ENCODE measurements at regions not wholly inside any gene's neighbourhood (a gene's known extent, or its start where the extent isn't known, plus 50 kb on each side); places are given as distances from the start of the nearest gene placed in this dataset.

- DNase-seq (ENCODE audit: low spot score): no peak
These were observed 260.8 kb upstream of the FAM98A start for GRCh38 chr2:33859811-33860461.

DNA sequence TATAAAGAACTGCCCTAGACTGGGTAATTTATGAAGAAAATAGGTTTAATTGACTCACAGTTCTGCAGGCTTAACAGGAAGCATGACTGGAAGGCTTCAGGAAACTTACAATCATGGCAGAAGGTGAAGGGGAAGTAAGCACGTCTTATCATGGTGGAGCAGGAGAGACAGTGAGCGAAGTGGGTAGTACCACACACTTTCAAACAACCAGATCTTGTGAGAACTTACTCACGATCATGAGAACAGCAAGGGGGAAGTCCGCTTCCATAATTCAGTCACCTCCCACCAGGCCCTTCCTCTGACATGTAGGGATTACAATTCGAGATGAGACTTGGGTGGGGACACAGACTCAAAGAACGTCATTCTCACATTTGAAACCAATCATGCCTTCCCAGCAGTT lies 260.1 kb upstream of the FAM98A start:
- no peak for DNase-seq (ENCODE audit: low spot score)

DNA sequence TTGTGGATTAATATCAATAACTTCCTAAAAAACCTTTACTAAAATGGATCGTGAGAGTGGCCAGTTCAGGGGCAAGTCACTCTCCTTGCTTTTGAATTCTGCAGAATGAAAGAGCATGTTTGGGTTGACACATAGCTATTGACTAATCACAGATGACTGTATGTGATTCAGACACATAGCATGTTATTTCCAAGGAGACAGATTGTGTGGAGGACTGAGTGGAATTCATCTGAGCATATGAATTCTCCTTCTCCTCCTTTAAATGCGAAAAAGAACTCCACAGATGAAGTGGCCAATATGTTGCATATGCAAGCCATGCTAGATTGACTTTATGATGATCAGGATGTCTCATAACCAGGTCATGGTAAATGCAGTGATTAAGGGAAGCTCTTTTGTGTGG lies 249.4 kb upstream of the FAM98A start:
- no peak for DNase-seq (ENCODE audit: low spot score)

- no peak for DNase-seq (ENCODE audit: low spot score)
These were observed 240.7 kb upstream of the FAM98A start for GRCh38 chr2:33839791-33840190.

DNA sequence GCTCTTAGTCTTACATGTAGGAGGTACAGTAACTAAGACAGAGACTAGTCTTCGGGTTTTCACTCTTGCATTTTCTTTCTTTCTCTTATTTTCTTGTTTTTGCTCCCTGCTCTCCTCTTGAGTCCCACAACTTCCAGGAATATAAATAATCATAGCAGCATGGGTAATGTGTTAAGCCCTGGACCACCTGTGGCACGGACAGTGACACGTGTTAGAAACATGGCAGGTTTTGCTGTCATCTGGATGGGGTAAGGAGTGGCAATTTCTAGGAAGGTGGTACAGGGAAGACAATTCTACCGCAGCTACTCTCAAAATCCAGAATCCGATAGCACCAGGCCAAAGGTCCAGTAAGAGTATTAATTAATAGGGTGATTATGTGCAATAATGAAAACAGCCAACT lies 237.5 kb upstream of the FAM98A start:
- DNase-seq (ENCODE audit: low spot score): no peak

GRCh38 chr2:33835911-33836310 lies 236.8 kb upstream of the FAM98A start:
- no peak for DNase-seq (ENCODE audit: low spot score)

DNA sequence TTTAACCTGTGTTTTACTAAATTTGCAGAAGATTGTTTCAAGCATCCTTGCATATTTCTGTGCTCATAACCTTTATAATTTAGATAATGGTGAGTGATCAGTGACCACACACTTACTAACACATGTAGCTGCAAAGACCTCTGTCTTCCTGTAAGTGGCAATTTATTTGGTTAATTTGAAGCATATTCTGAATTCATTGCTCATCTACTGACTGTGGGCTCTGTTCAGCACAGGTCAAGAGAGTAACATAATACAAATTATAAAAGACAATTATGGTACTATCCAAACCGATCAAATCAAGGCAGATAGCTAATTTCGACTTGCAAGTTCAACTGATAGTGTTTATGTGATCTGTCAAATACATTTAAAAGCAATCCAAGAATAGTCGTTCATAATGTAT lies 223.9 kb upstream of the FAM98A start:
- no peak for DNase-seq (ENCODE audit: low spot score)

- no peak for DNase-seq (ENCODE audit: low spot score)
These were observed 213.6 kb upstream of the FAM98A start for GRCh38 chr2:33812707-33813106.

GRCh38 chr2:33810046-33810835 lies 211.1 kb upstream of the FAM98A start:
- DNase-seq (ENCODE audit: low spot score): no peak

- no peak for DNase-seq (ENCODE audit: low spot score)
These were observed 206.9 kb upstream of the FAM98A start for GRCh38 chr2:33806041-33806440.

- DNase-seq (ENCODE audit: low spot score): no peak
These were observed 205.1 kb upstream of the FAM98A start for GRCh38 chr2:33804155-33804554.

- DNase-seq (ENCODE audit: low spot score): no peak
These were observed 197.4 kb upstream of the FAM98A start for GRCh38 chr2:33796511-33796910.

- no peak for DNase-seq (ENCODE audit: low spot score)
These were observed 192.5 kb upstream of the FAM98A start for GRCh38 chr2:33791625-33792024.

GRCh38 chr2:33788044-33788443 lies 188.9 kb upstream of the FAM98A start:
- no peak for DNase-seq (ENCODE audit: low spot score)

- no peak for DNase-seq (ENCODE audit: low spot score)
These were observed 187.8 kb upstream of the FAM98A start for GRCh38 chr2:33786881-33787280.

DNA sequence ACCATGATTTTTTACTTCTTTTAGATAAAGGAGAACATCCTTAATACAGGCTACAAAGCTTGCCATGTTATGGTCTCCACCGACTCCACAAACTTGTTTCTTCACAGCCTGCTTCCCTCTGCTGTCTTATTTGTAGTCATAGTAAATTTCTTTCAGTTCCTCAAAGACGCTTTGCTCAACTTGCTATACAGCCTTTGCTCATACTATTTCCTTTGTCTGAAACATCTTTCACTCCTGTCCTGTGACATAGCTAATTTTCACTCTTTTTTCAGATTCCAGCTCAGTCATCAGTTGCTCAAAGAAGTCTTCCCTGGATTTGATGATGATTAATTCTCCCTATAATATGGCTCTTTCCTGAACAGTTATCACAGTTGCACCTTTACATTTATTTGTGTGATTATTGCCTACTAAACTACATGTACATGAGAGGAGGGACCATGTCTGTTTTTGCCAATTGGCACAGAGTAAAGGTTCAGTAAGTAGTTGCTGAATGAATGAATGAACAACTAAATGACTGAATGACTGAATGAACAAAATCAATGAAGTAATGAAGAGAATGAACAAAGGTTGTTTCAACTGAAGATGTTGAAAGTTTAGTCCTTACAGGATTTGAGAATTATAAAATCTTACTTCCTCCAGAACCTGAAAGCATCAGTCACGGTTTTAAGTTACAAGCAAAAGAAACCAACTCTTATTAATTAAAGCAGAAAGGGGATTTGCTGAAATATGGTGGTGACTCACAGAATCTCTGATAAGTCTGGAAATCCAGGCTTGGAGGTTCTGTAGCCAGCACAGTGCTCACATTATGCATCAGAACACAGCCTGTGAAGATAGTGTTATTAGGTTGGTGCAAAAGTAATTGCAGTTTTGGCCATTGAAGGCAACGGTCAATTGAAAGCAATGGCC lies 186.4 kb upstream of the FAM98A start:
- no peak for DNase-seq (ENCODE audit: low spot score)

- no peak for DNase-seq (ENCODE audit: low spot score)
These were observed 185.4 kb upstream of the FAM98A start for GRCh38 chr2:33784488-33784887.

DNA sequence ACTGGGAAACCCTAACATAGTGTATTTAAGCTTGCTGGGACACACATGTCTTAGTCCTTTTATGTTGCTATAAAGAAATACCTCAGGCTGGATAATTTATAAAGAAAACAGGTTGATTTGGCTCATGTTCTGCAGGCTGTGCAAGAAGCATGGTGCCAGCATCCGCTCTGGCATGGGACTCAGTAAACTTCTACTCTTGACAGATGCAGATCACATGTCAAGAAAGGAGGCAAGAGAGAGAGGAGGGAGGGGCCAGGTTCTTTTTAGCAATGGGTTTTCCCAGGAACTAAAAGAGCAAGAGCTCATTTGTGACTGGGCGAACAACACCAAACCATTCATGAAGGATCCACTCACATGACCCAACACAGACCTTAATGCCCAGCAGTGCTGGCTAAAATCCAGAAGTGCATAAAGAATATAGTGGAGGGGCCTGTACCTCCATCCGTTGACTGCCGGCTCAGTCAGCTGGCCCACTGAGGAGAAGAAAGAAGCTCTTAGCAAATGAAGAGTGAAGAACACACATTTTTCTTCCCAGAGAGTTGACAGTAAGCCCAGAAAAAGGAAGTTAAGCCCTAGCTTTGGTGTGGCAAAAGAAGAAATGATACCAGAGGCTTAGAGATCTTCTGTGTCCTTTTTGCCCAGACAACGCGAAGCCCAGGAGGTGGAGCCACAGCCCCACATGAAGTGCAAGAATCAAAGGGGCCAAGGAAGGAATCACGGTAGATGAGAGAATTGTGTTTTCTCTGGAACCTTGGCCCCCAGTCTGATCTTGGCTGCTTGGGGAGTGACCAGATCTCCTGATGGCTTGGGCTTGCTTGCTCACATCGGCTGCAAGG lies 183.5 kb upstream of the FAM98A start:
- no peak for DNase-seq (ENCODE audit: low spot score)

GRCh38 chr2:33777786-33778185 lies 178.7 kb upstream of the FAM98A start:
- no peak for DNase-seq (ENCODE audit: low spot score)

GRCh38 chr2:33775306-33775705 lies 176.2 kb upstream of the FAM98A start:
- DNase-seq (ENCODE audit: low spot score): no peak

DNA sequence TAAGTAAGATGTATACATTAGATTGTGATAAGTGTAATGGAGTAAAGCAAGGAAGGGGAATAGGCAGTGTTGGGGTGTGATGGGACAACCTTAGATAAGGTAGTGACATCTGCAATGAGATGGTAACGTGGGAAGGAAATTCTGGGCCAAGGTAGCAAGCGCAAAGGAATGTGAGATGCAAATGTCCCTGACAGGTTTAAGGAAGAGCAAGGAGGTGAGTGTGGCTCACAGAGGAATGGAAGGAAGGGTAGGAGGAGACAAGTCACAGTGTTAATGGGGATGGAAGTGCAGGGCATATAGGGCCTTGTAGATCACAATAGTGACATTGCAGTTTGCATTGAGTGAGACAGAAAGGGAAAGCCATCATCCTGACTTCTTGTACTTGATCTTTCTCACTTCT lies 170.9 kb upstream of the FAM98A start:
- DNase-seq (ENCODE audit: low spot score): no peak

- DNase-seq (ENCODE audit: low spot score): no peak
These were observed 167.1 kb upstream of the FAM98A start for GRCh38 chr2:33766175-33766574.

Data from CD4-positive, alpha-beta T cell treated with Interleukin-15 for 4 hours (primary cell).